ENCODE measurements at regions not wholly inside any gene's neighbourhood (a gene's known extent, or its start where the extent isn't known, plus 50 kb on each side); places are given as distances from the start of the nearest gene placed in this dataset.
"Not testable (repeated sequence)": the region's sequence is repeated elsewhere in the genome, so short reads cannot be mapped to it uniquely, and the experiment has no call there.

GRCh38 chr7:81234896-81235295 is 316.0 kb upstream of the SEMA3C start:
- DNase-seq (ENCODE audit: low read depth in 2 of 3, low spot score in 1 of 3) = no peak

GRCh38 chr7:81233208-81233940 is 314.5 kb upstream of the SEMA3C start:
- DNase-seq (ENCODE audit: low read depth in 2 of 3, low spot score in 1 of 3) = no peak

DNA sequence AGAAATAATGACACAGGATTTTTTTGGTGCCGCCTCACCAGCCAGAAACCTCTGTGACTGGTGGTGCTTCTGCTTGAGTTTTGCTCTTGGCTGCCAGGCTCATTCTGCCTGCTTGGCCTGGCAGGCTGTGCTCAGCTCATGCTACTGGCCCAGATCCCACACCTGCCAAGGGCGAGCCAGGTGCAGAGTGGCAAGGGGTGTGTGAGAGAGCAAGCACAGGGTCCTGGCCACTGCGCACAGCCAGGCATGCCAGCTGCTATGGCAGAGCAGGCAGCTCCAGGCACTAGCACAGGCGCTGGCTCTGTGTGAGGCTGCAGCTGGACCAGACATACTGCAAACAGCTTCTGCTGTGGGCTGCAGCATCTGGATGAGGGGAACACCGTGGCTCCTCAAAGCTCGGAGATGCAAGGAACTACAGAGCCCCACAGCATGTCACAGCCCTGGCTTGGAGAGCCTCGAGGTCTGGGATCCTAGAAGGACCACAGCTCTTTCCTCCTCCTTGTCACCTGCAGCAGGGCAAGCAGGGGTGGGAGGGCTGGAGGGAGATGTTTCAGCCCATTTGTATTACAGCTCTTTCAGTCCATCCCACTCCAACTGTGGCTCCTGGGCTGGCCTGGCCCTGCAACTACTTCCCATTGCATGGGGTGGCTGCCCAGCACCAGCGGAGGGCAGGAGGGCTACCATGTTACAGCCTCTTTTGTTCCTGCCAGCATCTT is 313.4 kb upstream of the SEMA3C start:
- no peak for DNase-seq (ENCODE audit: low read depth in 2 of 3, low spot score in 1 of 3)

DNA sequence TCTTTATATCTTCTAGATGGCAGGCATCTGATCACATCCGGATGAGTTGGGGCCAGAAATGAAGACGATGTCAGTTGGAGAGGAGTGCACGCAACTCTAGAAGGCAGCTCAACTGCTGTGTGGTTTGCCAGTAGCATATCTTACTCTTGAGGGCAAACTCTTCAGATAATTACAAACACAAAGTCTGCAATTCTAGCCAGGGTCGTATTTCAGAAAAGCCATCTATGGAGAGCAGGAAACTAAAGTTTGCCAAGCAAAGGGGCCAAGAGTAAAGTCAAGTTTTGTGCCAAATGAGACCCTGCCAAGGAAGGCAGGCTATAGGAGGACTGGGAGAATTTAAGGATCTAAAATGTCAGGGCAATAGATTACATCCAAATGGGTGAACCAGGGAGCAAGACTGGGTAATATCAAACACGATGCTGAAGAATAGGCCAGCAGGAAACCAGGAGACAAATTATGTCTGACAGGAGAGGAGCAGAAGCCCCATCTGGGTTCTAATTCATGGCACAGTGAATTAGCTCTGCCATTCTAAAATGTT is 312.5 kb upstream of the SEMA3C start:
- DNase-seq (ENCODE audit: low read depth in 2 of 3, low spot score in 1 of 3) = no peak

DNA sequence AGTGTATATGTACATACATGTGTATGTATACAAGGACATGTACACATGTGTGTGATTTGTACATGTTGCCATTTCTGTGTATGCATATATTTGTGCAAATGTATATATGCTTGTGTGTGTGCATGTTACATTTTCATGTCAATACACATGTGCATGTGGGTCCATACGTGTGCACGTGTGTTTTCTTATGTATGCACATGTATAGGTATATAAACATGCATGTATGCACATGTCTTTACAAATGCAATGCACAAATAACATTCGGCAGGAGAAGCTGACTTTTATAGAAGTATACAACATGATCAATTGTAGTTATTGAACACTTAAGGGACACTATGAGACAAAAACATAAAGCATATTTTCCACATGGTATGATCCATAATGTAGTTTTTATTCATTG is 307.4 kb upstream of the SEMA3C start:
- DNase-seq (ENCODE audit: low read depth in 2 of 3, low spot score in 1 of 3) = no peak

- DNase-seq (ENCODE audit: low read depth in 2 of 3, low spot score in 1 of 3) = not testable (repeated sequence)
Observed at GRCh38 chr7:81222692-81223091, 303.8 kb upstream of the SEMA3C start.

- no peak for DNase-seq (ENCODE audit: low read depth in 2 of 3, low spot score in 1 of 3)
Observed at GRCh38 chr7:81221527-81222217, 302.8 kb upstream of the SEMA3C start.

DNA sequence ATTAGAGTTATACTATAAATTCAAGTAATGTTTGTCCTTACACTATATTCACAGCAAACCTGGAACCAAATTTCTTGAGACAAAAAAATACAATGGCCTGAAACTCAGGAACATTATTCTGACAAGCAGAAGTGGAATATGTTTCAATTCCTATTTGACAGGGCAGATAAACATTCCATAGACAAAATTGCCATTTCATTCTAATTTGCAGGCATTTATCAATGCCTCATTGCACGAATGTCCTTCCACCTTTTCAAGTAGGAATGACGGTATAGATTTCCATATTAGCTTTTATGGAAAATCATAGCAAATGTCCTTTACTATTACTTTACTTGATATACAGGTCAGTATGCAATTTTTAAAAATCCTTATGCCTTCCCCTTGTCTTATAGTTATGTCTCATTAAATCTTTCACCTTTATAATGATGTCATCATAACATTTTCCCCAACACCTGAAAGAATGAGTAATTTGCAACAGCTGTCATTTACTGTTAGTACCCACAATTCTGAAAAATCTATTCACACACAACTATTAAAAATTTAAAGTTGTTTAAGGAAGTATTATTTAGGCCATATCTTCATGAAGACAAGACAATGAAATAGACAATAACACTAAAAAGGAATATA is 299.7 kb upstream of the SEMA3C start:
- no peak for DNase-seq (ENCODE audit: low read depth in 2 of 3, low spot score in 1 of 3)

- no peak for DNase-seq (ENCODE audit: low read depth in 2 of 3, low spot score in 1 of 3)
Observed at GRCh38 chr7:81213394-81213793, 294.5 kb upstream of the SEMA3C start.

GRCh38 chr7:81211934-81212320 is 293.1 kb upstream of the SEMA3C start:
- no peak for DNase-seq (ENCODE audit: low read depth in 2 of 3, low spot score in 1 of 3)

DNA sequence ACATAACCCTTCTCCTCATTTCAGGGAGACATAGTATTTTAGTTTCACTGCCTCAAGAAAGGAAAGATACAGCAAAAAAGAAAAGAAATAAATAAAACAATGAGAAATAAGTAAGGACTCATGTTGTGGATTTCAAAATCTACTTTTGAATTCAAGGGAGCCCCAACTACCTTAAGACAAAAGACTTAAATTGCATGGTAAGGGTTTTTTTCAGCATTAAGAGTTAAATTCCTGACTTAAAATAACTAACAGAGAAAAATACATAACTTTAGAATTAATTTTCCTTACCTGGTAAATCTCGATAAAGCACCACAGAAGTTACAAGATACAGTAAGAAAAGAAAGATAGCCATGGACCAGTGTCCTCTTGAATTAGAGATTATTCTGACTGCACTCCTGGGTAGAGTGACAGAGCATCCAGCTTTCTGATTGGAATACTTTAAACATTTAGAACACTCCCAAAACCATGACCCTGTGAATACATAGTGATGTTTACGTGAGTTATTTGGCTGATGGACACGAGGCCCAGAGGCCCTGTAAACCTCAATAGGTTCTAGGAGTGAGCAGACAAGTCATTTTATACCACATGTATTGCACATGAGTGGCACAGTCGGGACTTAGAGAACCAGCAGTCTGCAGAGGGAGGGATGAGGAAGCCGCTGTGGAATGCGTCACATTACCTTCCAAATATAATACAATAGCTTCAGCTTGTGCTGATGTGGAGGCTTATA is 292.5 kb upstream of the SEMA3C start:
- no peak for DNase-seq (ENCODE audit: low read depth in 2 of 3, low spot score in 1 of 3)

- DNase-seq (ENCODE audit: low read depth in 2 of 3, low spot score in 1 of 3) = no peak
Observed at GRCh38 chr7:81210137-81211064, 291.6 kb upstream of the SEMA3C start.

DNA sequence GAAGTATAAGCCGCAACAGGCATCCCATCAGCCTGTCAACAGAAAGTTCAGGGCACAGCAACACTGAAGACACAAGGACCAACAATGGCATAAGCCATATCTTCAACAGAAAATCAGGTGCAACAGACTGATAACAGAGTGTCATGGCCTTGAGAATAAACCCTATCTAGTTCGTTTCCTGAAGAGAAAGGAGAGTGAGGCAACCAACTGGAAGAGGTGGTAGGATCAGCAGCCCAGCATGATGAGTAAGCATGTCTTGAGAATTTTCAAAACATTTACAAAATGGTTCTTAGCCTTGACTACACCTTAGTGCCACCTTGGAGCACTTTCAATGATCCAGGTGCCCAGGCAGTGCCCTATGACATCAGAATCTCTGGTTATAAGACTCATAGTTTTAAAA is 290.2 kb upstream of the SEMA3C start:
- no peak for DNase-seq (ENCODE audit: low read depth in 2 of 3, low spot score in 1 of 3)

- DNase-seq (ENCODE audit: low read depth in 2 of 3, low spot score in 1 of 3) = no peak
Observed at GRCh38 chr7:81207801-81208200, 288.9 kb upstream of the SEMA3C start.

DNA sequence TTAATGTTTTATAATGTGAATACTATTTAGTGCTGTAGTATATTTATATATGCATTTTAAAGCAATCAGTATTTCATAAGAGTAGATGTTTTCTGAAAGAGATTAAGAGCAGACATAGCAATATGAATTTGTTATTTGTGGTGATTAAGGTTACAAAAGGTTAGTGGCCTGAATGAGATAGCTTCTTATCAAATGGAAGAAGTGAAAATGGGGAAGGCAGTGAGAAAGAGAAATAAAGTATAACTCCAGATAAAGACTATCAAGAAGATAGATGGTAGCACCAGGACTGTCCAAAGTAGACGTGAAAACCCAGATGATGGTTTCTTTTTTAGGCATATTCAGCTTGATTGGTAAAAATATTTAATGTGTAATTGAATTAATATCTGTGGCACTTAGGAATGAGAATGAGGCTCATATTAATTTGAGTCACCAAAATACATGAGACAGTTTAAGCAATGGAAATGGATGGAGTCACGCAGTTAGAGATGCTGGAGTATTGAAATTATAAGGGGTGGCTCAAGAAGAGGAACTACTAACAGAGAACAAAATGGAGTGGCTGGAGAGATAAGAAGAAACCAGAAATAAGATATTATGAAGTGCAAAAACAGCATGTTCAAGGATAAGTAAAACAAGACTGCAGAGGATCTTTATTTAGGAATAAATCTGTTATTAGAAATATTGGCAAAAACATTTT is 288.0 kb upstream of the SEMA3C start:
- DNase-seq (ENCODE audit: low read depth in 2 of 3, low spot score in 1 of 3) = no peak

DNA sequence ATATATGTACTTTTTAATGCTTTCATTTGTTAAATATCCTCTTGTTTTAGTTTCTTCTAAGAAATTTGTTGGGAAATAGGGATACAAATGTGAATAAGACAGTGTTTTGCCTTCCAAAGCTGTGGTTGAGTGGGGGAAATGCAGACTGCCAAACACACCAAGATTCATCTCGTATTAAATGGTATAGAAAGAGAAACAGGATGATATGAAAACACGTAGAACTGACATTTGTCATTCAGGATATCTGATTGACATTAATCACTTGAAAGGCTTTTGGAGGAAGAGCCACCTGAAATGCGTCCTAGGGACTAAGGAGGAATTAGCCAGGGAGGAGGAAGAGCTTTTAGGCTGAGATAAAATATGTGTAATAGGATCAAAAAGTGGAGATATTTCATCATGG is 287.4 kb upstream of the SEMA3C start:
- no peak for DNase-seq (ENCODE audit: low read depth in 2 of 3, low spot score in 1 of 3)

- DNase-seq (ENCODE audit: low read depth in 2 of 3, low spot score in 1 of 3) = no peak
Observed at GRCh38 chr7:81201188-81201587, 282.3 kb upstream of the SEMA3C start.

DNA sequence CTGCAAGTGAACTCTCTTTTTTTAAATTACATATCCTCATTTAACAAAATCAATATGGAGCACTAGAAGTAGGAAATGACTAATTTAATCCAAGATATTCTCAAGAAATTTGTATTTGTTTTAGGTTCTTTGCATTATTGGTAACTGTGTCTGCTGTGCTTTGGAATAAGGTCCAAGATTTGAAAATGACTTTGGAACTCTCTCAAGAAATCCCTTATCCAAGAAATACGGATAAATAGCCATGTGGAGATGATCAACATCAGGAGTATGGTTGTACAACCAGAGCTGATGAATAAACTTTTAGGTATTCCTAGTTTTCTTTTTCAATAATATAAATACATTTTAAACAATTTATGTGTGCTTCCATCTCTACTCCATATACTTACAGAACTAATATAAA is 279.9 kb upstream of the SEMA3C start:
- no peak for DNase-seq (ENCODE audit: low read depth in 2 of 3, low spot score in 1 of 3)

DNA sequence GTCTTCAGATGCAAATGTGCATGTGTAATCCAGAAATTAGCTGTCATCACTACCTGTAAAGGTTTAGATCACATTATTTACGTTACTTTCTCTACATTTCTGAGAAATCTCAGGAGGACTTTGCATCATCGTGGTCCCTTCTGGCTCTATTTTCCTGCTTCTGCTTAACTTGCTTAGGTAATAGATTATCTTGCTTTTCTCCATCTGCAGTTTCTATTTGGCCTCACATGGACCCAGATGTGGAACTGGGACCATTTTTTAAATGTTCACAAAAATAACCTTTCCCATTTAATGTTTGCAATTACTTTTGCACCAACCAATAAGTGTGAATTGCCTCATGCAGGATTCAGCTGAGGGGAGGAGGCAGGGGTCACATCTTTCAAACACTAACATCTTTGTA is 278.4 kb upstream of the SEMA3C start:
- no peak for DNase-seq (ENCODE audit: low read depth in 2 of 3, low spot score in 1 of 3)
